H1 (cell line): ENCODE measurements at regions not wholly inside any gene's neighbourhood (a gene's known extent, or its start where the extent isn't known, plus 50 kb on each side); places are given as distances from the start of the nearest gene placed in this dataset.

Experiments
- CTCF ChIA-PET: fragments of 300-600 bp; sonication (Branson Sonifier 250); formaldehyde crosslinking; loops from one replicate; lab custom pipeline; 2021; ENCODE audit not compliant: partially characterized antibody; lab: Charles Lee
- POLR2A ChIA-PET: fragments of 300-600 bp; sonication (Branson Sonifier 250); formaldehyde crosslinking; loops from one replicate; lab custom pipeline; 2021; ENCODE audit warnings: inconsistent platforms; ENCODE audit not compliant: partially characterized antibody; lab: Charles Lee
- DNase-seq, 2 experiments: peaks; one replicate each; pipeline versions ENCODE4 v3.0.0 to v3.0.0-alpha.2; 2010 to 2022; ENCODE audit warnings: low spot score in 2 of 2, low read depth in 1 of 2, mixed read lengths in 1 of 2
- FAIRE-seq: peaks from 2 replicates; lab custom pipeline; 2011; peaks lifted over from hg19 to GRCh38; lab: Jason Lieb, UNC
- H2AFZ ChIP-seq: 2 replicates; pipeline ENCODE4 v1.8.1; 2012; ENCODE audit warnings: low read length, inconsistent platforms
- H2AK5ac ChIP-seq: 2 replicates; pipeline ENCODE4 v1.6.1; 2013; ENCODE audit warnings: low read depth, low read length
- H2BK120ac ChIP-seq: replicated peaks from 2 replicates; pipeline ENCODE3; 2013; ENCODE audit warnings: low read depth, low read length, inconsistent platforms
- H2BK12ac ChIP-seq: 2 replicates; pipeline ENCODE4 v1.6.1; 2013; ENCODE audit warnings: low read depth, low read length
- H2BK15ac ChIP-seq: 2 replicates; pipeline ENCODE4 v1.6.1; 2013; ENCODE audit warnings: low read length
- H2BK20ac ChIP-seq: 2 replicates; pipeline ENCODE4 v1.6.1; 2013; ENCODE audit warnings: low read length
- H2BK5ac ChIP-seq: 2 replicates; pipeline ENCODE4 v1.6.1; 2013; ENCODE audit warnings: low read depth, low read length
- H3K14ac ChIP-seq: 2 replicates; pipeline ENCODE4 v1.6.1; 2013; ENCODE audit warnings: inconsistent platforms; ENCODE audit not compliant: insufficient read length
- H3K18ac ChIP-seq: 2 replicates; pipeline ENCODE4 v1.6.1; 2013; ENCODE audit warnings: low read length; ENCODE audit errors: extremely low read depth
- H3K23ac ChIP-seq: 2 replicates; pipeline ENCODE4 v1.6.1; 2013; ENCODE audit warnings: inconsistent platforms; ENCODE audit not compliant: insufficient read length
- H3K23me2 ChIP-seq: 2 replicates; pipeline ENCODE4 v1.6.1; 2013; ENCODE audit warnings: low read depth, low read length
- H3K27ac ChIP-seq: 2 replicates; pipeline ENCODE4 v1.6.1; 2011; ENCODE audit warnings: low read depth, low read length, inconsistent platforms
- H3K27me3 ChIP-seq, 4 experiments: replicated peaks in 1 of 4; 1 replicate in 1 of 4; 2 replicates in 3 of 4; pipeline versions ENCODE4 v1.6.1 to v1.8.1; 2011 to 2013; ENCODE audit warnings: low read length in 3 of 4, mild to moderate bottlenecking in 3 of 4, inconsistent platforms in 2 of 4, mixed read lengths in 2 of 4, moderate library complexity in 1 of 4; ENCODE audit not compliant: control insufficient read depth in 3 of 4, insufficient read depth in 3 of 4; ENCODE audit errors: extremely low read depth in 1 of 4
- H3K36me3 ChIP-seq, 4 experiments: 2 replicates each; pipeline versions ENCODE4 v1.6.1 to v1.8.1; 2011 to 2013; ENCODE audit warnings: mild to moderate bottlenecking in 4 of 4, low read length in 3 of 4, moderate library complexity in 2 of 4, control low read depth in 1 of 4, inconsistent platforms in 1 of 4; ENCODE audit not compliant: insufficient read depth in 4 of 4, control insufficient read depth in 2 of 4
- H3K4ac ChIP-seq: replicated peaks from 2 replicates; pipeline ENCODE3; 2013; ENCODE audit warnings: low read length, low read depth, mixed read lengths, inconsistent platforms; ENCODE audit not compliant: insufficient read length
- H3K4me1 ChIP-seq, 4 experiments: replicated peaks in 1 of 4; 1 replicate in 1 of 4; 2 replicates in 3 of 4; pipeline versions ENCODE4 v1.6.1 to v1.8.1; 2011 to 2013; ENCODE audit warnings: low read length in 3 of 4, inconsistent platforms in 2 of 4, mixed read lengths in 1 of 4; ENCODE audit not compliant: insufficient read depth in 4 of 4, control insufficient read depth in 3 of 4
- H3K4me2 ChIP-seq, 2 experiments: 2 replicates each; pipeline versions ENCODE4 v1.6.1 to v1.8.1; 2011 to 2013; ENCODE audit warnings: low read depth in 2 of 2, low read length in 2 of 2, control low read depth in 1 of 2, inconsistent platforms in 1 of 2, mild to moderate bottlenecking in 1 of 2; ENCODE audit not compliant: insufficient read depth in 1 of 2
- H3K4me3 ChIP-seq, 4 experiments: fragments of 200-600, 300-600 bp in 1 of 4; sonication (generic), shearing (Covaris generic), sonication (Bioruptor Twin) in 1 of 4; 2 replicates each; pipeline versions ENCODE4 v1.5.1 to v1.8.1; 2011 to 2016; ENCODE audit warnings: low read length in 4 of 4, low read depth in 3 of 4, control low read depth in 2 of 4, inconsistent platforms in 2 of 4, mild to moderate bottlenecking in 2 of 4, mixed read lengths in 1 of 4, moderate library complexity in 1 of 4; ENCODE audit not compliant: insufficient read depth in 2 of 4; ENCODE audit errors: extremely low read depth in 1 of 4
- H3K56ac ChIP-seq: replicated peaks from 2 replicates; pipeline ENCODE3; 2013; ENCODE audit warnings: low read depth, mild to moderate bottlenecking, mixed read lengths, low read length, inconsistent platforms; ENCODE audit not compliant: insufficient read length
- H3K79me1 ChIP-seq: 2 replicates; pipeline ENCODE4 v1.6.1; 2013; ENCODE audit warnings: low read depth, low read length, control low read depth
- H3K79me2 ChIP-seq, 2 experiments: 2 replicates each; pipeline versions ENCODE4 v1.6.1 to v1.8.1; 2012 to 2013; ENCODE audit warnings: low read length in 2 of 2, mild to moderate bottlenecking in 2 of 2, inconsistent platforms in 1 of 2; ENCODE audit not compliant: insufficient read depth in 2 of 2, control insufficient read depth in 1 of 2
- H3K9ac ChIP-seq, 4 experiments: replicated peaks in 1 of 4; 1 replicate in 1 of 4; 2 replicates in 3 of 4; pipeline versions ENCODE4 v1.6.1 to v1.8.1; 2011 to 2013; ENCODE audit warnings: low read depth in 3 of 4, low read length in 3 of 4, control low read depth in 2 of 4, mild to moderate bottlenecking in 2 of 4, moderate library complexity in 2 of 4, inconsistent platforms in 1 of 4; ENCODE audit errors: extremely low read depth in 1 of 4
- H3K9me3 ChIP-seq, 2 experiments: 2 replicates each; pipeline versions ENCODE4 v1.6.1 to v1.8.1; 2012 to 2013; ENCODE audit warnings: mild to moderate bottlenecking in 2 of 2, moderate library complexity in 2 of 2, control low read depth in 1 of 2, inconsistent platforms in 1 of 2, low read depth in 1 of 2, low read length in 1 of 2, mixed read lengths in 1 of 2; ENCODE audit not compliant: insufficient read depth in 2 of 2
- H4K20me1 ChIP-seq, 2 experiments: replicated peaks in 1 of 2; 2 replicates each; pipeline versions ENCODE3 to v1.8.1; 2011 to 2013; ENCODE audit warnings: inconsistent platforms in 2 of 2, low read length in 2 of 2, mild to moderate bottlenecking in 1 of 2; ENCODE audit not compliant: insufficient read depth in 2 of 2, control insufficient read depth in 1 of 2
- H4K5ac ChIP-seq: 2 replicates; pipeline ENCODE4 v1.6.1; 2013; ENCODE audit warnings: low read length, low read depth, mixed read lengths, inconsistent platforms; ENCODE audit not compliant: insufficient read length
- H4K8ac ChIP-seq: 2 replicates; pipeline ENCODE4 v1.8.0; 2013; ENCODE audit warnings: mild to moderate bottlenecking, moderate library complexity, low read length, inconsistent platforms; ENCODE audit not compliant: insufficient read depth; ENCODE audit errors: extremely low read depth
- H4K91ac ChIP-seq: replicated peaks from 2 replicates; pipeline ENCODE3; 2013; ENCODE audit warnings: low read length, mixed read lengths, inconsistent platforms; ENCODE audit not compliant: insufficient read length
- BCL11A ChIP-seq, 2 experiments: IDR thresholded peaks; one replicate each; pipeline ENCODE4 v1.6.1; 2011; ENCODE audit warnings: low read depth in 2 of 2, low read length in 2 of 2, mild to moderate bottlenecking in 2 of 2
- CTBP2 ChIP-seq: IDR thresholded peaks from 2 replicates; pipeline ENCODE4 v1.7.0; 2011; ENCODE audit warnings: borderline replicate concordance, mild to moderate bottlenecking, moderate library complexity, mixed read lengths, low read length; ENCODE audit not compliant: insufficient read depth, insufficient read length
- EP300 ChIP-seq, 2 experiments: IDR thresholded peaks; 1 replicate in 1 of 2; 2 replicates in 1 of 2; pipeline ENCODE4 v1.6.1; 2011 to 2012; ENCODE audit warnings: low read depth in 2 of 2, low read length in 2 of 2, mild to moderate bottlenecking in 2 of 2, borderline replicate concordance in 1 of 2, inconsistent platforms in 1 of 2, moderate library complexity in 1 of 2
- GABPA ChIP-seq: IDR thresholded peaks from 2 replicates; pipeline ENCODE4 v1.6.1; 2011; ENCODE audit warnings: mild to moderate bottlenecking, low read length, moderate library complexity, borderline replicate concordance; ENCODE audit not compliant: insufficient read depth
- HDAC2 ChIP-seq, 2 experiments: fragments of 300-600 bp in 1 of 2; sonication (generic) in 1 of 2; IDR thresholded peaks; 2 replicates each; pipeline ENCODE4 v1.6.1; 2011 to 2012; ENCODE audit warnings: low read depth in 2 of 2, low read length in 2 of 2, mild to moderate bottlenecking in 2 of 2, moderate library complexity in 2 of 2, borderline replicate concordance in 1 of 2, inconsistent platforms in 1 of 2
- HDAC6 ChIP-seq: IDR thresholded peaks from one replicate; pipeline ENCODE4 v1.7.1; 2012; ENCODE audit warnings: low read depth, mild to moderate bottlenecking, inconsistent platforms, low read length, moderate library complexity
- JUN ChIP-seq: IDR thresholded peaks from 2 replicates; pipeline ENCODE4 v1.6.1; 2011; ENCODE audit warnings: low read depth, mild to moderate bottlenecking, improper control_type of control experiment, low read length
- JUND ChIP-seq: IDR thresholded peaks from 2 replicates; pipeline ENCODE4 v1.6.1; 2011; ENCODE audit warnings: mild to moderate bottlenecking, improper control_type of control experiment, low read length
- POLR2AphosphoS5 ChIP-seq: IDR thresholded peaks from 2 replicates; pipeline ENCODE4 v1.6.1; 2011; ENCODE audit warnings: low read depth, low read length
- SIRT6 ChIP-seq: IDR thresholded peaks from one replicate; pipeline ENCODE4 v1.7.1; 2012; ENCODE audit warnings: low read length, inconsistent platforms
- TCF12 ChIP-seq: IDR thresholded peaks from 2 replicates; pipeline ENCODE4 v1.6.1; 2011; ENCODE audit warnings: low read depth, mild to moderate bottlenecking, low read length
- WGBS, 2 experiments: shearing (Covaris generic) in 1 of 2; methylation state at CpG; one replicate each; pipeline versions ENCODE4 v1.1.6 to v1.1.7; 2013 to 2015; ENCODE audit warnings: low lambda C conversion rate in 2 of 2, mixed read lengths in 2 of 2, inconsistent platforms in 1 of 2, low coverage in 1 of 2, missing lambda C conversion rate in 1 of 2; ENCODE audit not compliant: insufficient replicate concordance in 2 of 2, insufficient coverage in 1 of 2, insufficient read length in 1 of 2; ENCODE audit errors: extremely low coverage in 1 of 2, missing lambda C conversion rate in 1 of 2; 5-methylcytosine and 5-hydroxymethylcytosine counted together

DNA sequence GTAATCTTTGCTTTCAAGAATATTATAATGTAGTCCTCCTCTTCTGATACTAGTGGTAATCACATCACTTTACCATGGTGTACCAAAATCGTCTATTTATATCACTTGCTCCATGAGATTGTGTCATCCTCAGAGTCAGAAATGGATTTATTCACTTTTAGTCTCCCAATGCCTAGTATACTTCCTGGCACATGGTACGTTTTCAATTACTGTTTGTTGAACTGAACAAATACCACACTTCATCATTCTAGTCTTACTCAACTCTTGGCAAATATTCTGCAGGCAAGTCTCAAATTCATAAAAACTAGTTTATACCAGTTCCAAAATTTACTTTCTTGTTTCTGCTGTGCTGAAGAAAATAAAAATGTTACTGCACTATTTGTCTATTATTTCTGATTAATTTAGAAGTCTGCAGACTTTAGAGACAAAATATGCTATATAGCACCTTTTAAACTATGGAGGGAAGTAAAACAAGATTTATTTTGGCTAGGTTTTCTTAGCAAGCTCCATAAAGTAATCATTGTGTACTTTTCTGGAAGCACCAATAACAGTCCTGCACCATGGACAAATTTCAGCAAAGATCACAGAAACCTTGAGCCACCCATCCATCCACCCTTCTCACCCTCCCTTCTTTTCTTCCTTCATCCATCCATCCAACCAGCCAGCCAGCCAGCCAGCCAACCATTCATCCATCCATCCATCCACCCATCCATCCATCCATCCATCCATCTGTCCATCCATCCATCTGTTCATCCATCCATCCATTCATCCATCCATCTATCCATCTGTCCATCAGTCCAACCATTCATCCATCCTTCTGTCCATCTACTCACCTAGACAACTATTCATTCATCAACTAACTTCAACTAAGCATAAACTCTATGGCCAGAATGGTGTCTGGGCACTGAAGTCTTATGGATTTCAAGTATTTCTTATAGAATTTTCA, 102.1 kb upstream of the STMND1 start:
- no peak overlapping the region for H3K23ac ChIP-seq
- TF ChIP-seq EP300 (IDR thresholded peaks at IDR 0.05; ENCODE audit: borderline replicate concordance in 1 of 2, low read depth in 2 of 2, low read length in 2 of 2) (no peak), CTBP2 (no peak), GABPA (no peak), BCL11A (IDR thresholded peaks at IDR 0.05; ENCODE audit: low read depth in 2 of 2, low read length in 2 of 2) (no peak), JUND (no peak), TCF12 (no peak), HDAC6 (no peak), HDAC2 (IDR thresholded peaks at IDR 0.05; ENCODE audit: borderline replicate concordance in 1 of 2, low read depth in 2 of 2, low read length in 2 of 2) (no peak), POLR2AphosphoS5 (no peak), JUN (no peak), SIRT6 (no peak)
- TF ChIP-seq, all 59 proteins: peak for 0
- 86% methylated on average over 2 of the region's 2 CpGs; no CpG with 5 or more reads in 1 of the 2 experiments for WGBS, 2 experiments
- Histone ChIP-seq H3K14ac (no peak overlapping the region), H2AK5ac (no peak overlapping the region), H3K4me1 (no peaks in the 10 kb centered on the region), H2BK15ac (no peak overlapping the region), H2BK120ac (no peak overlapping the region), H2BK12ac (no peak overlapping the region), H3K56ac (no peak overlapping the region), H3K18ac (no peak overlapping the region), H2AFZ (no peak overlapping the region), H3K4me3 (no peak overlapping the region), H3K27me3 (no peaks in the 10 kb centered on the region), H2BK5ac (no peak overlapping the region), H4K91ac (no peak overlapping the region), H3K36me3 (no peaks in the 10 kb centered on the region), H3K79me2 (no peaks in the 10 kb centered on the region), H3K4me2 (no peak overlapping the region), H3K27ac (no peak overlapping the region), H4K20me1 (no peaks in the 10 kb centered on the region), H3K79me1 (no peaks in the 10 kb centered on the region), H3K9ac (no peak overlapping the region), H3K23me2 (peaks cover 4% of the 10 kb centered on the region; the same call in 1 of the 2 replicates), H3K9me3 (no peaks in the 10 kb centered on the region), H3K4ac (no peak overlapping the region), H4K5ac (no peak overlapping the region), H2BK20ac (no peak overlapping the region), H4K8ac (no peak overlapping the region)
- FAIRE-seq (no peak), DNase-seq (no peak)
- CTCF ChIA-PET = no interaction called here
- POLR2A ChIA-PET = no interaction called here
